SU-DHL-6 (cell line): ENCODE measurements at regions not wholly inside any gene's neighbourhood (a gene's known extent, or its start where the extent isn't known, plus 50 kb on each side); places are given as distances from the start of the nearest gene placed in this dataset.

Experiments used
- EZH2phosphoT487 ChIP-seq: fragments of 200-600 bp; sonication (generic), shearing (Covaris generic); conservative IDR thresholded peaks from 2 replicates; pipeline ENCODE4 v1.6.1; 2018; ENCODE audit warnings: mild to moderate bottlenecking, antibody characterized with exemption, low read length, moderate library complexity, mixed read lengths
- TF ChIP-seq, protein P1 (sequence below): fragments of 200-600 bp; sonication (generic); IDR thresholded peaks from one replicate; pipeline ENCODE4 v1.5.1; 2017; ENCODE audit warnings: antibody characterized with exemption, mild to moderate bottlenecking, low read length, moderate library complexity; ENCODE audit not compliant: insufficient read depth, poor library complexity, severe bottlenecking

DNA sequence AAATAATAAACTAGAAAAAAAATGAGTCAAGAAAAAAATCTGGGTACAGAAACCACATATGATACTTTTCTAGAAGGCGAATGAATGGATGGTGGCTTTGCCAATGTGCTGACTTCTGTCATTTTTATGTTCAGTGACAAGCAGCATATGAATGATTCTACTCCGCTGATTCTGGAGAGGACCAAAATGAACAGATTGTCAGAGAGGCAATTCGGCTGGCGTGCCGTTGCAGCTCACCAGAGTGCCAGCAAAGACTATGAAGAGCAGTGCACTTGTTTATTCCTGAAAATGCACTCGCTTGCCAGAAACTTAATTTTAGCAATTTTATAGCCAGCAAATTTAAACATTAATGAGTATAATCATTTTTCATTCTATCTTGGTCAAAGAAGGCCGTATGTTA lies 105.9 kb upstream of the NYAP2 start:
- TF ChIP-seq, protein P1, sequence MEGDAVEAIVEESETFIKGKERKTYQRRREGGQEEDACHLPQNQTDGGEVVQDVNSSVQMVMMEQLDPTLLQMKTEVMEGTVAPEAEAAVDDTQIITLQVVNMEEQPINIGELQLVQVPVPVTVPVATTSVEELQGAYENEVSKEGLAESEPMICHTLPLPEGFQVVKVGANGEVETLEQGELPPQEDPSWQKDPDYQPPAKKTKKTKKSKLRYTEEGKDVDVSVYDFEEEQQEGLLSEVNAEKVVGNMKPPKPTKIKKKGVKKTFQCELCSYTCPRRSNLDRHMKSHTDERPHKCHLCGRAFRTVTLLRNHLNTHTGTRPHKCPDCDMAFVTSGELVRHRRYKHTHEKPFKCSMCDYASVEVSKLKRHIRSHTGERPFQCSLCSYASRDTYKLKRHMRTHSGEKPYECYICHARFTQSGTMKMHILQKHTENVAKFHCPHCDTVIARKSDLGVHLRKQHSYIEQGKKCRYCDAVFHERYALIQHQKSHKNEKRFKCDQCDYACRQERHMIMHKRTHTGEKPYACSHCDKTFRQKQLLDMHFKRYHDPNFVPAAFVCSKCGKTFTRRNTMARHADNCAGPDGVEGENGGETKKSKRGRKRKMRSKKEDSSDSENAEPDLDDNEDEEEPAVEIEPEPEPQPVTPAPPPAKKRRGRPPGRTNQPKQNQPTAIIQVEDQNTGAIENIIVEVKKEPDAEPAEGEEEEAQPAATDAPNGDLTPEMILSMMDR = no peak
- TF ChIP-seq EZH2phosphoT487 = no peak
